Nephron (organoid): ENCODE measurements at regions not wholly inside any gene's neighbourhood (a gene's known extent, or its start where the extent isn't known, plus 50 kb on each side); places are given as distances from the start of the nearest gene placed in this dataset.

Experiments used
- H3K27ac Mint-ChIP-seq, 3 experiments: 2 replicates each; pipeline ENCODE4 v1.8.0; 2020; ENCODE audit warnings: mixed read lengths in 3 of 3, mild to moderate bottlenecking in 2 of 3, moderate library complexity in 1 of 3
- H3K27me3 Mint-ChIP-seq: 2 replicates; pipeline ENCODE4 v1.8.0; 2021; ENCODE audit warnings: low read depth, mild to moderate bottlenecking, moderate library complexity, mixed read lengths
- H3K36me3 Mint-ChIP-seq: 2 replicates; pipeline ENCODE4 v1.8.0; 2020; ENCODE audit warnings: low read depth, mixed read lengths
- H3K4me1 Mint-ChIP-seq: 2 replicates; pipeline ENCODE4 v1.8.0; 2020; ENCODE audit warnings: mixed read lengths
- H3K4me3 Mint-ChIP-seq, 3 experiments: 2 replicates each; pipeline ENCODE4 v1.8.0; 2020; ENCODE audit warnings: mild to moderate bottlenecking in 3 of 3, mixed read lengths in 3 of 3, moderate library complexity in 2 of 3
- H3K9me3 Mint-ChIP-seq: 2 replicates; pipeline ENCODE4 v1.8.0; 2020; ENCODE audit warnings: mixed read lengths
- TF ChIP-seq, protein P1 (sequence below), 3 experiments: fragments of 200-600 bp; sonication (generic); IDR thresholded peaks; one replicate each; pipeline ENCODE4 v1.5.0; 2021; ENCODE audit warnings: antibody characterized with exemption in 3 of 3; ENCODE audit not compliant: unreplicated experiment in 3 of 3

DNA sequence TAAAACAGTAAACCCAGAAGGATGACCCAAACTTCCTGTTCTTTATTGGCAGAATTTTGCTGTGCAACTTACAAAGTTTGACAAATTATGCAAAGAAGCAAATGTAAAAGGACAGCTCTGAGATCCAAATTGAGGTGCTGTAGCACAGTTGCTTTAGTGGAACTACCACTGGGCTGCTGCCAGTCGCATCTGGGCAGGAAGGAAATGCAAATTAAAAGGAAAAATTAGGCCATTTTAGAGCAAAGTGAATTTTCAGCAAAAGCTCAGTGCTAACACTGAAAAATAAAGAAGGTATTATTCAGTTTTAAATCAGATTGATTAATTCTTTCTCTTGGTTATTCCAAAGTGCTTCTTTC, 104.5 kb downstream of the ZMAT3 start:
- Mint-ChIP-seq H3K27ac (peak overlapping the region; percentile 77 to 93 (median 91)), H3K36me3 (no peaks in the 10 kb centered on the region), H3K4me1 (peaks cover 16% of the 10 kb centered on the region), H3K9me3 (no peaks in the 10 kb centered on the region), H3K27me3 (no peaks in the 10 kb centered on the region), H3K4me3 (no peak overlapping the region)
- TF ChIP-seq, protein P1, sequence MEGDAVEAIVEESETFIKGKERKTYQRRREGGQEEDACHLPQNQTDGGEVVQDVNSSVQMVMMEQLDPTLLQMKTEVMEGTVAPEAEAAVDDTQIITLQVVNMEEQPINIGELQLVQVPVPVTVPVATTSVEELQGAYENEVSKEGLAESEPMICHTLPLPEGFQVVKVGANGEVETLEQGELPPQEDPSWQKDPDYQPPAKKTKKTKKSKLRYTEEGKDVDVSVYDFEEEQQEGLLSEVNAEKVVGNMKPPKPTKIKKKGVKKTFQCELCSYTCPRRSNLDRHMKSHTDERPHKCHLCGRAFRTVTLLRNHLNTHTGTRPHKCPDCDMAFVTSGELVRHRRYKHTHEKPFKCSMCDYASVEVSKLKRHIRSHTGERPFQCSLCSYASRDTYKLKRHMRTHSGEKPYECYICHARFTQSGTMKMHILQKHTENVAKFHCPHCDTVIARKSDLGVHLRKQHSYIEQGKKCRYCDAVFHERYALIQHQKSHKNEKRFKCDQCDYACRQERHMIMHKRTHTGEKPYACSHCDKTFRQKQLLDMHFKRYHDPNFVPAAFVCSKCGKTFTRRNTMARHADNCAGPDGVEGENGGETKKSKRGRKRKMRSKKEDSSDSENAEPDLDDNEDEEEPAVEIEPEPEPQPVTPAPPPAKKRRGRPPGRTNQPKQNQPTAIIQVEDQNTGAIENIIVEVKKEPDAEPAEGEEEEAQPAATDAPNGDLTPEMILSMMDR (IDR thresholded peaks at IDR 0.05; ENCODE audit: unreplicated experiment in 3 of 3): no peak

DNA sequence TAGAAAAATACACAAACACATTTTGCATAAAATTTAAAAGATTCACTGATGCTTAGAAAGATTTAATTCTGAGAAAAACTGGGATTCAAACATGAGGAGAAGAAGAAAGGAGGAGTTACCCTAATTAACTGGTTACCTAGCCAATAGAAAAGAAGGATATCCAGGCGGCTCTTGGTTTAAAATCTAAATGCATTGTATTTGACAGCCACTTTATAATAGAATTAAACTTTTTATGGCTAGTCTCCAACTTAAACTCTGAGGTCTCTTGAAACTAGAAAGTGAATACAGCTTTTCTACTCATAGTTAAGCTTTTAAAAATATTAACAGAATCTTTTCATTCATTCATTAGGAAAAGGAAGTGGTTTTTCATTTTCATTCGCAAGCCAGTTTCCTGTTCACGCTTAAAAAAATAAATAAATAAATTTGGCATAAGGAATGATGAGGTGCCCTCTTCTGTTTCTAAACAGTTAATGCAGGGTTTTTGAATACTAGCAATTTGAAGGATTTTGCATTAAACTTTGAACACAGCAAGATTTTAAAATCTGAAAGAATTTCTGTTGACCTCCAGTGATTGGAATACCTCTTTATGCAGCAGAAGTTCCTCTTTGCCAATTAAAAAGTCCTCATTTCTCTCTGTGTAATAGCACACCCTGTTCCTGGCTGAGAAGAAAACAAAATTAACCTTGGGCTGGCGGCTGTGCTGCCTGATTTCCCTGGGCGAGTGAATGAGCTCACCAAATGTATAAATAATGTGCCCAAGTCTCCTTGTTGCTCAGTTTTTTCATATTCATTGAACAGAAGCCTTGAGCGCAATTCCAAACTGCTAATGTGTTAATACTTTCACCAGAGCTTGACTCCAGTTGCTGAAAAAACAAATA, 105.1 kb downstream of the ZMAT3 start:
- no peaks in the 10 kb centered on the region for H3K9me3 Mint-ChIP-seq
- H3K4me3 Mint-ChIP-seq: no peak overlapping the region
- H3K27ac Mint-ChIP-seq: peak overlapping the region; percentile 77 to 93 (median 91)
- peaks cover 21% of the 10 kb centered on the region for H3K4me1 Mint-ChIP-seq
- H3K27me3 Mint-ChIP-seq: no peaks in the 10 kb centered on the region
- TF ChIP-seq, protein P1 (IDR thresholded peaks at IDR 0.05; ENCODE audit: unreplicated experiment in 3 of 3): peak; percentile 68 to 85 (median 70)
- H3K36me3 Mint-ChIP-seq: no peaks in the 10 kb centered on the region

DNA sequence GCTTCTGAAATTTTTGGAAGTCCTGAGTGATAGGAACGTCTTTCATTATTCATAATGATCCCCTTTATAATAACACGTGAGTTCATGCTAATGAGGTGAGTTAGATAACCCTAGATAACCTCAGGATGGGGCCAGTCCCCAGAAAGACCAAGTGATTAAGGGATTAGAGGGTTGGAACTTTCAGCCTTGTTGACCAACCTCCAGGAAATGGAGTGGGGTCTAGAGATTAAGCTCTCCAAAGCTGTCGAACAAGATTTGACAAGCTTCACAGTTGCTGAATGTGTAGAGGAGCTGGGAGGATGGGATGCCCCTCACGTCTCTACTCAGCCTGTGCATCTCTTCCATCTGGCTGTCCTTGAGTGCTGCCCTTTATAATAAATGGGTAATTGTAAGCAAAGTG, 107.1 kb downstream of the ZMAT3 start:
- H3K4me3 Mint-ChIP-seq: no peak overlapping the region
- H3K9me3 Mint-ChIP-seq: no peaks in the 10 kb centered on the region
- no peaks in the 10 kb centered on the region for H3K27me3 Mint-ChIP-seq
- TF ChIP-seq, protein P1 (IDR thresholded peaks at IDR 0.05; ENCODE audit: unreplicated experiment in 3 of 3): no peak
- no peak overlapping the region for H3K27ac Mint-ChIP-seq
- H3K36me3 Mint-ChIP-seq: no peaks in the 10 kb centered on the region
- peaks cover 34% of the 10 kb centered on the region for H3K4me1 Mint-ChIP-seq

DNA sequence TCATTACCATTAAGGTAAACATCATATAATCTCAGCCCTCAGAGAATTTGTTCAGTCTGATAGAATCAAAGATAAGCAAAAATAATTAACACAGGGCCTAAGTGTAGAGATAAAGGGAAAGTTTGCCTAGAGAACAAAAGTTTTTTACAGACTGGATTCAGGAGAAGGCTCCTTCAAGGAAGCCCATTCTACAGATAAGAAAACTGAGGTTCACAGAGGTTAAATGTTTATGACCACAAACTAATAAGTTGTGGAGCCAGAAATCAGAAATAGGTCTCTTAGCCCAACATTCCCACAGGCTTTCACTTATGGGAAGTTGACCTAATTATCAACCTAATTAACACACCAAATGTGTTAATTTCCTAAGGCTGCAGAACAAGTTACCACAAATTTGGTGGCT, 110.7 kb downstream of the ZMAT3 start:
- Mint-ChIP-seq H3K27ac (no peak overlapping the region), H3K27me3 (no peaks in the 10 kb centered on the region), H3K9me3 (no peaks in the 10 kb centered on the region), H3K36me3 (no peaks in the 10 kb centered on the region), H3K4me1 (peaks cover 18% of the 10 kb centered on the region), H3K4me3 (no peak overlapping the region)
- TF ChIP-seq, protein P1 (IDR thresholded peaks at IDR 0.05; ENCODE audit: unreplicated experiment in 3 of 3): no peak

DNA sequence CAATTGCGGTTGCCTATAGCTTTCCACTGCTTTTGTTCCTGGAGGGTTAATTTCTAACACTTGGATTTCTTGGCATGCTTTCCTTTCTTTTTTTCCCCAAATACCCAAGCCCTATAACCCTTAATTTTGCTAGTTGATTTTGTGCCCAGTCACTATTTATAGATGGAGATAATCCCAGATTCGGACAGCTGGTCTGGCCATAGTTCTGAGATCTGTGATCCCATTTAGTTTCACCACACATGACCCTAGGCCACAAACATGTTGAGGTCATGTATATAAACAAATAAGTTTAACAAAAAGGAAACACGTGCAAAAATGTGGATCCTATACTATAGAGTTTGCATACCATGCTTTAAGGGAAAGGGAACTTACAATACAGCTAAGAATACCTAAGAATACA, 111.4 kb downstream of the ZMAT3 start:
- Mint-ChIP-seq H3K27ac (no peak overlapping the region), H3K27me3 (no peaks in the 10 kb centered on the region), H3K9me3 (no peaks in the 10 kb centered on the region), H3K36me3 (no peaks in the 10 kb centered on the region), H3K4me3 (peak overlapping the region in 1 of 3 experiments; percentile 3), H3K4me1 (peaks cover 18% of the 10 kb centered on the region)
- TF ChIP-seq, protein P1 (IDR thresholded peaks at IDR 0.05; ENCODE audit: unreplicated experiment in 3 of 3): no peak

DNA sequence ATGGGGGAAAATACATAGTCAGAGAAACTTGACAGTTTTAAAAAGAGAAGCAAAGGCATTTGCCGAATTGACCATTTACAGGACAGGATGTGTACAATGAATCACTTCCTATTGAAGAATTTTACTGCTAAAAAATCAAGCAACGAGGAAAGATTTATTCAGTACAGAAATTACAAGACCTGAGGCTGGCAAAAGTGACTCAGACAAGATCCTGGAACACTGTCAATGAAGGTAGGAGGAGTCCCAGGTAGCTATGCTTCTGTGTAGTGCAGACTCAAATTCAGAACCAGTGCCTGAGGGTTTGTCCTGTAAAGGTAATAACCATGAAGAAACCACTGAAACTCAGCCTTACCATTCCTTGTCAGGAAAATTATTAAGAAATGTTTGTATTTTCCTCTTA, 120.9 kb downstream of the ZMAT3 start:
- Mint-ChIP-seq H3K4me1 (peaks cover 23% of the 10 kb centered on the region), H3K4me3 (no peak overlapping the region), H3K9me3 (no peaks in the 10 kb centered on the region), H3K36me3 (no peaks in the 10 kb centered on the region), H3K27me3 (no peaks in the 10 kb centered on the region), H3K27ac (no peak overlapping the region)
- TF ChIP-seq, protein P1 (IDR thresholded peaks at IDR 0.05; ENCODE audit: unreplicated experiment in 3 of 3): no peak
